Left ventricle myocardium superior (tissue), 1 donor: ENCODE measurements at regions not wholly inside any gene's neighbourhood (a gene's known extent, or its start where the extent isn't known, plus 50 kb on each side); places are given as distances from the start of the nearest gene placed in this dataset.

Experiments
- ATAC-seq: fragments of 200-7000 bp; cut with Tn5 transposase; one replicate; pipeline ENCODE4 v1.9.1; 2020; ENCODE audit warnings: mild to moderate bottlenecking, moderate library complexity
- DNase-seq: peaks from one replicate; pipeline ENCODE4 v3.0.0-alpha.2; 2020
- intact Hi-C: fragments of 100-400 bp; cut with micrococcal nuclease; formaldehyde crosslinking; loops from one replicate; pipeline ENCODE4 v1.11.0; 2022
- donor health status: DM: no; HTN: yes; CAD: no; lungs with severe emphysema.

GRCh38 chr9:81112627-81113452 lies 576.5 kb downstream of the TLE1 start:
- intact Hi-C loops: no loop called here
- ATAC-seq: no peak
- no peak for DNase-seq

GRCh38 chr9:81108821-81109220 lies 580.5 kb downstream of the TLE1 start:
- intact Hi-C loops: no loop called here
- ATAC-seq: no peak

GRCh38 chr9:81108391-81108790 lies 581.0 kb downstream of the TLE1 start:
- intact Hi-C loops: no loop called here
- ATAC-seq (no peak), DNase-seq (no peak)

More at GRCh38 chr9:81108821-81109220, 580.5 kb downstream of the TLE1 start:
- DNase-seq: no peak

GRCh38 chr9:81103597-81104471 lies 585.5 kb downstream of the TLE1 start:
- DNase-seq (no peak), ATAC-seq (no peak)
- intact Hi-C loops: no loop called here

- ATAC-seq: no peak
- intact Hi-C loops: no loop called here
- DNase-seq: no peak
Observed at GRCh38 chr9:81097131-81097847, 592.1 kb downstream of the TLE1 start.

- intact Hi-C loops: no loop called here
- ATAC-seq: no peak
- no peak for DNase-seq
Observed at GRCh38 chr9:81096625-81097024, 592.7 kb downstream of the TLE1 start.

GRCh38 chr9:81092057-81092456 lies 597.3 kb downstream of the TLE1 start:
- DNase-seq: no peak
- no peak for ATAC-seq
- intact Hi-C loops: no loop called here

- no peak for ATAC-seq
- intact Hi-C loops: no loop called here
- DNase-seq: no peak
Observed at GRCh38 chr9:81088341-81088740, 601.0 kb downstream of the TLE1 start.

- DNase-seq (no peak), ATAC-seq (no peak)
- intact Hi-C loops: no loop called here
Observed at GRCh38 chr9:81086416-81086815, 602.9 kb downstream of the TLE1 start.

GRCh38 chr9:81083854-81084512 lies 605.4 kb downstream of the TLE1 start:
- intact Hi-C loops: no loop called here
- DNase-seq (no peak), ATAC-seq (no peak)

- ATAC-seq (no peak), DNase-seq (no peak)
- intact Hi-C loops: no loop called here
Observed at GRCh38 chr9:81083067-81083466, 606.3 kb downstream of the TLE1 start.

- intact Hi-C loops: no loop called here
Observed at GRCh38 chr9:81082221-81082620, 607.1 kb downstream of the TLE1 start.

GRCh38 chr9:81080900-81081299 lies 608.4 kb downstream of the TLE1 start:
- ATAC-seq: no peak
- no peak for DNase-seq
- intact Hi-C loops: no loop called here

More at GRCh38 chr9:81082221-81082620, 607.1 kb downstream of the TLE1 start:
- DNase-seq: no peak
- no peak for ATAC-seq

- DNase-seq: no peak
- intact Hi-C loops: no loop called here
- no peak for ATAC-seq
Observed at GRCh38 chr9:81080185-81080584, 609.2 kb downstream of the TLE1 start.

GRCh38 chr9:81079055-81079454 lies 610.3 kb downstream of the TLE1 start:
- intact Hi-C loops: no loop called here
- DNase-seq: no peak
- ATAC-seq: no peak

- no peak for ATAC-seq
- DNase-seq: no peak
- intact Hi-C loops: no loop called here
Observed at GRCh38 chr9:81078555-81078954, 610.8 kb downstream of the TLE1 start.

GRCh38 chr9:81077572-81077971 lies 611.8 kb downstream of the TLE1 start:
- no peak for ATAC-seq
- DNase-seq: no peak
- intact Hi-C loops: no loop called here

GRCh38 chr9:81076131-81076530 lies 613.2 kb downstream of the TLE1 start:
- ATAC-seq (no peak), DNase-seq (no peak)
- intact Hi-C loops: no loop called here

GRCh38 chr9:81074221-81074620 lies 615.1 kb downstream of the TLE1 start:
- DNase-seq: no peak
- ATAC-seq: no peak
- intact Hi-C loops: no loop called here
